HCT116 (cell line): ENCODE measurements at regions not wholly inside any gene's neighbourhood (a gene's known extent, or its start where the extent isn't known, plus 50 kb on each side); places are given as distances from the start of the nearest gene placed in this dataset.

Experiments used
- ATAC-seq: fragments of 200-7000 bp; cut with Tn5 transposase; 2 replicates; pipeline ENCODE4 v1.9.1; 2020; ENCODE audit warnings: mild to moderate bottlenecking, moderate library complexity
- BruUV-seq: library from RNA; stranded (reverse); fragments of 400-500 nt; replicated peaks from 2 replicates; lab custom pipeline; 2021; lab: Mats Ljungman, UMichigan
- CTCF ChIA-PET: fragments of 300-600 bp; sonication (Branson Sonifier 250); formaldehyde crosslinking; loops from one replicate; lab custom pipeline; 2021; ENCODE audit warnings: antibody characterized with exemption; lab: Charles Lee
- POLR2A ChIA-PET: fragments of 300-600, 350-600 bp; sonication (Branson Sonifier 250); formaldehyde crosslinking; loops from one replicate; lab custom pipeline; 2021; ENCODE audit warnings: antibody characterized with exemption; lab: Charles Lee
- RAD21 ChIA-PET, 2 experiments: fragments of 300-600 bp; sonication (Branson Sonifier 250); formaldehyde crosslinking; loops; one replicate each; lab custom pipeline; 2023; ENCODE audit warnings: low total read pairs in 2 of 2; ENCODE audit not compliant: uncharacterized antibody in 2 of 2, unreplicated experiment in 2 of 2, low non-redundant PET in 1 of 2; lab: Charles Lee
- DNase-seq: peaks from one replicate; pipeline ENCODE4 v3.0.0-alpha.2; 2010; ENCODE audit warnings: low read depth, low spot score
- H2AFZ ChIP-seq: fragments of 200-600 bp; shearing (Covaris generic), sonication (generic); 2 replicates; pipeline ENCODE4 v1.6.1; 2017; ENCODE audit warnings: low read depth, mixed run types, mixed read lengths, antibody characterized with exemption, low read length; ENCODE audit not compliant: poor library complexity, severe bottlenecking
- H3K27ac ChIP-seq: 2 replicates; pipeline ENCODE4 v1.5.1; 2012; ENCODE audit warnings: low read depth, low read length
- H3K27me3 ChIP-seq: fragments of 200-600 bp; sonication (generic); 2 replicates; pipeline ENCODE4 v1.6.1; 2016; ENCODE audit warnings: mixed run types, low read length, mixed read lengths; ENCODE audit not compliant: insufficient read depth
- H3K36me3 ChIP-seq, 2 experiments: fragments of 200-500 bp in 1 of 2; fragments of 200-600 bp in 1 of 2; sonication (Bioruptor generic) in 1 of 2; sonication (generic) in 1 of 2; 2 replicates each; pipeline versions ENCODE4 v1.5.1 to v1.6.1; 2014 to 2016; ENCODE audit warnings: low read length in 2 of 2, inconsistent platforms in 1 of 2, mixed read lengths in 1 of 2, mixed run types in 1 of 2; ENCODE audit not compliant: insufficient read depth in 2 of 2, control insufficient read depth in 1 of 2
- H3K4me1 ChIP-seq, 2 experiments: fragments of 200-600 bp in 1 of 2; sonication (generic) in 1 of 2; 2 replicates each; pipeline versions ENCODE4 v1.5.1 to v1.6.1; 2012 to 2017; ENCODE audit warnings: low read length in 2 of 2, inconsistent platforms in 1 of 2, mild to moderate bottlenecking in 1 of 2, mixed read lengths in 1 of 2, mixed run types in 1 of 2, moderate library complexity in 1 of 2; ENCODE audit not compliant: insufficient read depth in 2 of 2, control insufficient read depth in 1 of 2
- H3K4me2 ChIP-seq: fragments of 200-600 bp; sonication (generic); 2 replicates; pipeline ENCODE4 v1.6.1; 2017; ENCODE audit warnings: mixed run types, low read length, mixed read lengths
- H3K4me3 ChIP-seq, 2 experiments: fragments of 200-600 bp in 1 of 2; sonication (generic) in 1 of 2; replicated peaks in 1 of 2; 2 replicates each; pipeline ENCODE4 v1.5.1; 2011 to 2016; ENCODE audit warnings: low read length in 2 of 2, control low read depth in 1 of 2, low read depth in 1 of 2, mild to moderate bottlenecking in 1 of 2, mixed read lengths in 1 of 2, mixed run types in 1 of 2
- H3K79me2 ChIP-seq: fragments of 200-600 bp; sonication (generic); 2 replicates; pipeline ENCODE4 v1.6.1; 2017; ENCODE audit warnings: mild to moderate bottlenecking, mixed run types, low read length, moderate library complexity, mixed read lengths; ENCODE audit not compliant: insufficient read depth
- H3K9ac ChIP-seq: fragments of 200-600 bp; sonication (generic); 2 replicates; pipeline ENCODE4 v1.6.1; 2016; ENCODE audit warnings: low read length, mixed read lengths
- H3K9me2 ChIP-seq: fragments of 200-600 bp; sonication (generic), shearing (Covaris generic); 2 replicates; pipeline ENCODE4 v1.6.1; 2017; ENCODE audit warnings: mixed run types, mild to moderate bottlenecking, moderate library complexity; ENCODE audit not compliant: insufficient read depth
- H3K9me3 ChIP-seq, 2 experiments: fragments of 200-500 bp in 1 of 2; fragments of 200-600 bp in 1 of 2; sonication (Bioruptor generic) in 1 of 2; sonication (generic) in 1 of 2; 2 replicates each; pipeline ENCODE4 v1.6.1; 2014 to 2017; ENCODE audit warnings: low read length in 2 of 2, mixed read lengths in 2 of 2, inconsistent platforms in 1 of 2, low read depth in 1 of 2, mild to moderate bottlenecking in 1 of 2, mixed run types in 1 of 2, moderate library complexity in 1 of 2; ENCODE audit not compliant: control insufficient read depth in 1 of 2, insufficient read depth in 1 of 2
- H4K20me1 ChIP-seq: fragments of 200-600 bp; sonication (generic), shearing (Covaris generic); 2 replicates; pipeline ENCODE4 v1.6.1; 2017; ENCODE audit warnings: mixed run types, mild to moderate bottlenecking, moderate library complexity; ENCODE audit not compliant: insufficient read depth
- ATF3 ChIP-seq: IDR thresholded peaks from 2 replicates; pipeline ENCODE4 v1.6.1; 2012
- CEBPB ChIP-seq: IDR thresholded peaks from 2 replicates; pipeline ENCODE4 v1.6.1; 2012; ENCODE audit warnings: low read depth
- CTCF ChIP-seq, 3 experiments: fragments of 200-600 bp in 1 of 3; sonication (generic) in 1 of 3; IDR thresholded peaks in 2 of 3; conservative IDR thresholded peaks in 1 of 3; 2 replicates each; pipeline ENCODE4 v1.5.1; 2012 to 2017; ENCODE audit warnings: low read depth in 2 of 3, low read length in 2 of 3, antibody characterized with exemption in 1 of 3, borderline replicate concordance in 1 of 3, control low read depth in 1 of 3, mild to moderate bottlenecking in 1 of 3, mixed read lengths in 1 of 3, mixed run types in 1 of 3, moderate library complexity in 1 of 3; ENCODE audit not compliant: insufficient read depth in 1 of 3
- EGR1 ChIP-seq: IDR thresholded peaks from 2 replicates; pipeline ENCODE4 v1.6.1; 2012; ENCODE audit warnings: low read depth
- ELF1 ChIP-seq: IDR thresholded peaks from 2 replicates; pipeline ENCODE4 v1.6.1; 2012; ENCODE audit warnings: low read depth, borderline replicate concordance
- EZH2 ChIP-seq: fragments of 200-600 bp; sonication (generic); IDR thresholded peaks from 2 replicates; pipeline ENCODE4 v1.6.1; 2017; ENCODE audit warnings: antibody characterized with exemption, mixed run types
- FOSL1 ChIP-seq: IDR thresholded peaks from 2 replicates; pipeline ENCODE4 v1.6.1; 2012; ENCODE audit warnings: low read depth
- POLR2A ChIP-seq: IDR thresholded peaks from 2 replicates; pipeline ENCODE4 v1.7.0; 2011; ENCODE audit warnings: borderline replicate concordance; ENCODE audit not compliant: insufficient read depth, insufficient read length; ENCODE audit errors: extremely low read depth
- POLR2AphosphoS5 ChIP-seq: IDR thresholded peaks from 2 replicates; pipeline ENCODE4 v1.6.1; 2011; ENCODE audit warnings: mild to moderate bottlenecking, low read depth, low read length, moderate library complexity
- RAD21 ChIP-seq: IDR thresholded peaks from 2 replicates; pipeline ENCODE4 v1.6.1; 2012; ENCODE audit warnings: low read depth, mild to moderate bottlenecking
- REST ChIP-seq: IDR thresholded peaks from 2 replicates; pipeline ENCODE4 v1.6.1; 2012; ENCODE audit warnings: low read depth
- SP1 ChIP-seq: IDR thresholded peaks from 2 replicates; pipeline ENCODE4 v1.6.1; 2012; ENCODE audit warnings: low read depth
- SRF ChIP-seq: IDR thresholded peaks from 2 replicates; pipeline ENCODE4 v1.6.1; 2012; ENCODE audit warnings: low read depth
- TCF7L2 ChIP-seq: IDR thresholded peaks from 2 replicates; pipeline ENCODE4 v1.7.0; 2011; ENCODE audit warnings: borderline replicate concordance, inconsistent platforms; ENCODE audit not compliant: insufficient read depth, insufficient read length; ENCODE audit errors: extremely low read depth
- YY1 ChIP-seq: IDR thresholded peaks from 2 replicates; pipeline ENCODE4 v1.6.1; 2011; ENCODE audit warnings: low read length, low read depth, moderate library complexity, mild to moderate bottlenecking; ENCODE audit not compliant: insufficient replicate concordance; ENCODE audit errors: extremely low read depth
- ZBTB33 ChIP-seq: IDR thresholded peaks from 2 replicates; pipeline ENCODE4 v1.6.1; 2011; ENCODE audit warnings: mild to moderate bottlenecking, low read length, moderate library complexity; ENCODE audit not compliant: insufficient replicate concordance; ENCODE audit errors: extremely low read depth
- intact Hi-C: fragments of 100-400 bp; cut with micrococcal nuclease; formaldehyde crosslinking; loops from 2 replicates; pipeline ENCODE4 v1.10.0; 2022
- TF ChIP-seq, protein P1 (sequence below): IDR thresholded peaks from 2 replicates; pipeline ENCODE4 v1.6.1; 2012

DNA sequence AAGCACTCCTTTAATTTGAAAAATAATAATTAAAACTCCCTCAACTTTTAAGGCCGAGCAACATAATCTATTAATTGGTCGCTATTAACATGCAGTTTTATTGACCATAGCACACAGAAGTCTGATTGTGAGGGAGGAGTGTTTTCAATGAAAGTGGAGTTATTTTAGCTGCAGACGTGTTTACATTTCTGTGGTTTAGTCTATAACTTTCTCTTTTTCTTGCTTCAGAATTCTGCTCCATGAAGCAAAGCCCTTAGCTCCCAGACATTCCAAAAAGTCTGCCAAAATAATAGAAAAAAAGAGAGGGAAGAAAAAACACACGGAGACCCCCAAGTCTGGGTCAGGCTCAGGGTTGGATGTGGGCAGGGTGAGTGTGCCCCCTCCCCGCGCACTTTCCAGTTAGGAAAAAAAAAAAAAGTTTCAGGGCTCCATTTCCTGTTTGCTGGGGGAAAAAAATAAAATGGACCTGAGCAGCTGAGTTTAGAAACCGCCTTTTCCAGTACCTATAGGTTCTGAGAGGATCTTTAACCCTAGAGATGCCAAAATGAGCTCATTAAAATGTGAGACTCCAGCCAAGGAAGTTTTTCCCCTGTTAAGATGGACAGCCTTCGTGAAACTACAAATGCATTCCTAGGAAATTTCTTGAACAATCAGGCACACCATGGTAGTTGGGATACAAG, 143.7 kb upstream of the ETS2 start:
- no peaks in the 10 kb centered on the region for H3K4me1 ChIP-seq
- no TSS peak for BruUV-seq
- no peaks in the 10 kb centered on the region for H3K9me3 ChIP-seq
- H3K79me2 ChIP-seq, result no peaks in the 10 kb centered on the region
- ATAC-seq, result no peak
- no peak overlapping the region for H3K9ac ChIP-seq
- no peaks in the 10 kb centered on the region for H4K20me1 ChIP-seq
- H3K27ac ChIP-seq, result no peak overlapping the region
- H2AFZ ChIP-seq, result no peak overlapping the region
- POLR2A ChIA-PET, result no interaction called here
- no peak overlapping the region for H3K4me3 ChIP-seq
- H3K36me3 ChIP-seq, result no peaks in the 10 kb centered on the region
- RAD21 ChIA-PET, result no interaction called here
- TF ChIP-seq POLR2A (no peak), REST (no peak), ATF3 (no peak), YY1 (no peak), TCF7L2 (no peak), FOSL1 (no peak), EGR1 (no peak), POLR2AphosphoS5 (no peak), SRF (no peak), CTCF (IDR thresholded peaks at IDR 0.05 in 2 of 3, conservative IDR thresholded peaks at IDR 0.05 in 1 of 3; ENCODE audit: borderline replicate concordance in 1 of 3, insufficient read depth in 1 of 3, low read depth in 2 of 3, low read length in 2 of 3) (no peak), ZBTB33 (no peak), ELF1 (no peak), EZH2 (no peak), SP1 (no peak), RAD21 (no peak), CEBPB (no peak)
- TF ChIP-seq, protein P1, sequence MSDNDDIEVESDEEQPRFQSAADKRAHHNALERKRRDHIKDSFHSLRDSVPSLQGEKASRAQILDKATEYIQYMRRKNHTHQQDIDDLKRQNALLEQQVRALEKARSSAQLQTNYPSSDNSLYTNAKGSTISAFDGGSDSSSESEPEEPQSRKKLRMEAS, result no peak
- H3K4me2 ChIP-seq, result no peak overlapping the region
- intact Hi-C loops, result no loop called here
- H3K27me3 ChIP-seq, result peaks cover 11% of the 10 kb centered on the region
- no peaks in the 10 kb centered on the region for H3K9me2 ChIP-seq
- CTCF ChIA-PET, result no interaction called here
- no peak for DNase-seq
